ENCODE measurements at regions not wholly inside any gene's neighbourhood (a gene's known extent, or its start where the extent isn't known, plus 50 kb on each side); places are given as distances from the start of the nearest gene placed in this dataset.

DNA sequence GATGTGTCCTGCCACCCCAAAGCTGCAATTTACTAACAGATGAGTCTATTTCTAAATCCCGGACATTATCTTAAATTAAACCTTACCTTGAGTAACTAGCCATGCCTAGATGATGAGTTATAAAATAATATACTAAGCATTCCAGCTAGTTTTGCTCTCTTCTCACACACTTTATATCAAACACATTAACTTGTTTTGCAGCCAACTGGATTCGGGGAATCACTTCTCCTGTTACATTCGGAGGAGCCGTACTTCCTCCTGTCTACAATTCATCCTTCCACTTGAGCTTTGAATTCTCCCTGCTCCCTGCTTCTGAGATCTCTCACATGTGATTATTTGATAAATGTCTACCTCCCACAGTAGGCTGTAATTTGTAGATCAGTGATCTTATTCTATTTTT, 420.1 kb downstream of the GJA1 start:
- ChIA-PET POLR2A (no interaction called here), CTCF (no interaction called here)
- Histone ChIP-seq H3K4me1 (ENCODE audit: control insufficient read depth, insufficient read depth, low read length) (no peaks in the 10 kb centered on the region), H3K4me3 (ENCODE audit: low read depth in 2 of 2, low read length in 2 of 2) (no peak overlapping the region), H3K27me3 (ENCODE audit: control insufficient read depth, insufficient read depth, low read length) (no peaks in the 10 kb centered on the region), H3K27ac (ENCODE audit: low read length) (no peak overlapping the region), H3K9me3 (ENCODE audit: control insufficient read depth, insufficient read depth, low read depth, low read length) (no peaks in the 10 kb centered on the region), H3K36me3 (ENCODE audit: control insufficient read depth, insufficient read depth, low read length) (no peaks in the 10 kb centered on the region)
- no TSS peak for BruUV-seq (replicated peaks)
- no peak for TF ChIP-seq POLR2AphosphoS5 (IDR thresholded peaks at IDR 0.05; ENCODE audit: low read depth, low read length)
- TF ChIP-seq, protein P1, sequence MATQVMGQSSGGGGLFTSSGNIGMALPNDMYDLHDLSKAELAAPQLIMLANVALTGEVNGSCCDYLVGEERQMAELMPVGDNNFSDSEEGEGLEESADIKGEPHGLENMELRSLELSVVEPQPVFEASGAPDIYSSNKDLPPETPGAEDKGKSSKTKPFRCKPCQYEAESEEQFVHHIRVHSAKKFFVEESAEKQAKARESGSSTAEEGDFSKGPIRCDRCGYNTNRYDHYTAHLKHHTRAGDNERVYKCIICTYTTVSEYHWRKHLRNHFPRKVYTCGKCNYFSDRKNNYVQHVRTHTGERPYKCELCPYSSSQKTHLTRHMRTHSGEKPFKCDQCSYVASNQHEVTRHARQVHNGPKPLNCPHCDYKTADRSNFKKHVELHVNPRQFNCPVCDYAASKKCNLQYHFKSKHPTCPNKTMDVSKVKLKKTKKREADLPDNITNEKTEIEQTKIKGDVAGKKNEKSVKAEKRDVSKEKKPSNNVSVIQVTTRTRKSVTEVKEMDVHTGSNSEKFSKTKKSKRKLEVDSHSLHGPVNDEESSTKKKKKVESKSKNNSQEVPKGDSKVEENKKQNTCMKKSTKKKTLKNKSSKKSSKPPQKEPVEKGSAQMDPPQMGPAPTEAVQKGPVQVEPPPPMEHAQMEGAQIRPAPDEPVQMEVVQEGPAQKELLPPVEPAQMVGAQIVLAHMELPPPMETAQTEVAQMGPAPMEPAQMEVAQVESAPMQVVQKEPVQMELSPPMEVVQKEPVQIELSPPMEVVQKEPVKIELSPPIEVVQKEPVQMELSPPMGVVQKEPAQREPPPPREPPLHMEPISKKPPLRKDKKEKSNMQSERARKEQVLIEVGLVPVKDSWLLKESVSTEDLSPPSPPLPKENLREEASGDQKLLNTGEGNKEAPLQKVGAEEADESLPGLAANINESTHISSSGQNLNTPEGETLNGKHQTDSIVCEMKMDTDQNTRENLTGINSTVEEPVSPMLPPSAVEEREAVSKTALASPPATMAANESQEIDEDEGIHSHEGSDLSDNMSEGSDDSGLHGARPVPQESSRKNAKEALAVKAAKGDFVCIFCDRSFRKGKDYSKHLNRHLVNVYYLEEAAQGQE (IDR thresholded peaks at IDR 0.05; ENCODE audit: insufficient read depth in 1 of 2, low read depth in 2 of 2, low read length in 1 of 2), result no peak
- TF ChIP-seq SIN3A (IDR thresholded peaks at IDR 0.05; ENCODE audit: borderline replicate concordance, insufficient read depth, low read depth, low read length), result no peak
- TF ChIP-seq, protein P2, sequence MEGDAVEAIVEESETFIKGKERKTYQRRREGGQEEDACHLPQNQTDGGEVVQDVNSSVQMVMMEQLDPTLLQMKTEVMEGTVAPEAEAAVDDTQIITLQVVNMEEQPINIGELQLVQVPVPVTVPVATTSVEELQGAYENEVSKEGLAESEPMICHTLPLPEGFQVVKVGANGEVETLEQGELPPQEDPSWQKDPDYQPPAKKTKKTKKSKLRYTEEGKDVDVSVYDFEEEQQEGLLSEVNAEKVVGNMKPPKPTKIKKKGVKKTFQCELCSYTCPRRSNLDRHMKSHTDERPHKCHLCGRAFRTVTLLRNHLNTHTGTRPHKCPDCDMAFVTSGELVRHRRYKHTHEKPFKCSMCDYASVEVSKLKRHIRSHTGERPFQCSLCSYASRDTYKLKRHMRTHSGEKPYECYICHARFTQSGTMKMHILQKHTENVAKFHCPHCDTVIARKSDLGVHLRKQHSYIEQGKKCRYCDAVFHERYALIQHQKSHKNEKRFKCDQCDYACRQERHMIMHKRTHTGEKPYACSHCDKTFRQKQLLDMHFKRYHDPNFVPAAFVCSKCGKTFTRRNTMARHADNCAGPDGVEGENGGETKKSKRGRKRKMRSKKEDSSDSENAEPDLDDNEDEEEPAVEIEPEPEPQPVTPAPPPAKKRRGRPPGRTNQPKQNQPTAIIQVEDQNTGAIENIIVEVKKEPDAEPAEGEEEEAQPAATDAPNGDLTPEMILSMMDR (IDR thresholded peaks at IDR 0.05), result no peak
- TF ChIP-seq TCF7L2 (IDR thresholded peaks at IDR 0.05; ENCODE audit: low read depth, low read length), result no peak
- ATAC-seq, result no peak
- in situ Hi-C loops (cut with HindIII; ENCODE audit: low pct_unique_long_range_greater_than_20kb, low sequenced_read_pairs) (no loop called here), intact Hi-C loops (cut with micrococcal nuclease; ENCODE audit: unreplicated experiment) (no loop called here)
- no peak for DNase-seq (ENCODE audit: low read depth, low spot score)

DNA sequence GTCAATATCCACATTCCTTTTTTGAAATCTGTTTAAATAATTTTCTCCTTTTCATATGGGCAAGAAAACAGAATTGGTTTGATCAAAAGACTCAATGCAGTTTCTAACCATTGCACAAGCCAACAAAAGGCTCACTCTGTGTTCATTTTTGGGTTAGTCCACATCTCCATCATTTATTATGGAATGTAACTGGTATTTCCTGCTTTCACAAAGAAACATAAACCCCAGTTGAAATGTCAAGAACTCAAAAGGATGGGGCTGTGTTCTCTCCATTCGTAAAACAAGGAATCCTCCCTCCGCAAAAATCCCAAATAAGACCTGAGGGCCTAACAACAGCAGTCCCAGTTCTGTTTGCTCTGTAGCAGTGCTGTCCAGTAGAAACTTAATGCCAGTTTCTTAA, 420.9 kb downstream of the GJA1 start:
- in situ Hi-C loops (cut with HindIII; ENCODE audit: low pct_unique_long_range_greater_than_20kb, low sequenced_read_pairs) (no loop called here), intact Hi-C loops (cut with micrococcal nuclease; ENCODE audit: unreplicated experiment) (no loop called here)
- Histone ChIP-seq H3K9me3 (ENCODE audit: control insufficient read depth, insufficient read depth, low read depth, low read length) (no peaks in the 10 kb centered on the region), H3K27ac (ENCODE audit: low read length) (no peak overlapping the region), H3K4me1 (ENCODE audit: control insufficient read depth, insufficient read depth, low read length) (no peaks in the 10 kb centered on the region), H3K4me3 (ENCODE audit: low read depth in 2 of 2, low read length in 2 of 2) (no peak overlapping the region), H3K27me3 (ENCODE audit: control insufficient read depth, insufficient read depth, low read length) (no peaks in the 10 kb centered on the region), H3K36me3 (ENCODE audit: control insufficient read depth, insufficient read depth, low read length) (no peaks in the 10 kb centered on the region)
- no TSS peak for BruUV-seq (replicated peaks)
- ATAC-seq, result no peak
- TF ChIP-seq SIN3A (IDR thresholded peaks at IDR 0.05; ENCODE audit: borderline replicate concordance, insufficient read depth, low read depth, low read length) (no peak), POLR2AphosphoS5 (IDR thresholded peaks at IDR 0.05; ENCODE audit: low read depth, low read length) (no peak), TCF7L2 (IDR thresholded peaks at IDR 0.05; ENCODE audit: low read depth, low read length) (no peak)
- TF ChIP-seq, protein P1 (IDR thresholded peaks at IDR 0.05; ENCODE audit: insufficient read depth in 1 of 2, low read depth in 2 of 2, low read length in 1 of 2), result no peak
- TF ChIP-seq, protein P2 (IDR thresholded peaks at IDR 0.05), result no peak
- POLR2A ChIA-PET, result no interaction called here
- CTCF ChIA-PET, result no interaction called here
- no peak for DNase-seq (ENCODE audit: low read depth, low spot score)

All from Panc1 (cell line).